ENCODE measurements at regions not wholly inside any gene's neighbourhood (a gene's known extent, or its start where the extent isn't known, plus 50 kb on each side); places are given as distances from the start of the nearest gene placed in this dataset.
"Not testable (repeated sequence)": the region's sequence is repeated elsewhere in the genome, so short reads cannot be mapped to it uniquely, and the experiment has no call there.

DNA sequence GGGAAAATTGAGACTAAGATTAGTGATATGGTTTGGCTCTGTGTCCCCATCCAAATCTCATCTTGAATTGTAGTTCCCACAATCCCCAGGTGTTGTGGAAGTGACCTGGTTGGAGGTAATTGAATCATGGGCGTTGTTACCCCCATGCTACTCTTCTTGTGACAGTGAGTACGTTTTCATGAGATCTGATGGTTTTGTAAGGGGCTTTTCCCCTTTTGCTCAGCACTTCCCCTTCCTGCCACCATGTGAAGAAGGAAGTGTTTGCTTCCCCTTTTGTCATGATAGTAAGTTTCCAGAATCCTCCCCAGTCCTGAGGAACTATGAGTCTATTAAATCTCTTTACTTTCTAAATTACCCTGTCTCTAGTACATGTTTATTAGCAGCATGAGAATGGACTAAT, 729.9 kb upstream of the TPTE start:
- not testable (repeated sequence) for TF ChIP-seq GATA1 (IDR thresholded peaks at IDR 0.05; ENCODE audit: low read depth, low read length); POLR2A (IDR thresholded peaks at IDR 0.05; ENCODE audit: low read length)
